ENCODE measurements at regions not wholly inside any gene's neighbourhood (a gene's known extent, or its start where the extent isn't known, plus 50 kb on each side); places are given as distances from the start of the nearest gene placed in this dataset.

DNA sequence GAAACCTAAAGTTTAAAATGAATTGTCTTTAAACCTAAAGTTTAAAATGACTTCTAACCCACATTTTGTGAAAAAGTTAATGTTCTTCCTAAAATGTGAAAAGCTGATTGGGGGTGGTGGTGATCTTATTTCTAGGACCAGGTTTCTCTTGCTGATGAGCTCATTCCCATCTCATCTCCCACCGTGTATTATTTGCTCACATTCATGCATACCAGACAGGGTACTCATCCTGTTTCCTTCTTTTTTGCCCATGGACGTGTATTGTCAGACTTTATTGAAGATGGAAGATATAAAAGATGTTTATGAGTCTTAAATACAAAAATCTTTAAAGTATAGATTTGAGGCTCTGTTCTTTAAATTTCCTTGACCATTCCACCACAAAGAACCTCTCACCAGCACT, 70.1 kb upstream of the MPHOSPH6 start:
- H4K91ac ChIP-seq (replicated peaks; ENCODE audit: insufficient read length, low read length) = no peak overlapping the region
- no peak for DNase-seq (ENCODE audit: low read depth in 1 of 2, low spot score in 2 of 2)
- H3K27ac ChIP-seq (ENCODE audit: low read depth, low read length) = no peak overlapping the region
- CTCF ChIA-PET (ENCODE audit: partially characterized antibody) = interaction anchor here (0.8 to 1.8 kb wide), 3 partner anchors 9 to 190 kb away, joined by 4 to 7 read pairs (median 7); no protein-coding TSS in a partner anchor
- no peaks in the 10 kb centered on the region for H4K20me1 ChIP-seq (replicated peaks in 1 of 2; ENCODE audit: control insufficient read depth in 1 of 2, insufficient read depth in 2 of 2, low read length in 2 of 2)
- H3K4me1 ChIP-seq (replicated peaks in 1 of 4; ENCODE audit: control insufficient read depth in 3 of 4, insufficient read depth in 4 of 4, low read length in 3 of 4) = peaks cover 0 to 2% (median 0%) of the 10 kb centered on the region in 4 experiments; a peak in 1 of 7 replicates
- H3K4me3 ChIP-seq (ENCODE audit: extremely low read depth in 1 of 4, insufficient read depth in 2 of 4, low read depth in 3 of 4, low read length in 4 of 4) = no peak overlapping the region
- no peak overlapping the region for H3K23ac ChIP-seq (ENCODE audit: insufficient read length)
- H3K56ac ChIP-seq (replicated peaks; ENCODE audit: insufficient read length, low read depth, low read length) = no peak overlapping the region
- H3K18ac ChIP-seq (ENCODE audit: extremely low read depth, low read length) = no peak overlapping the region
- no peak overlapping the region for H2BK20ac ChIP-seq (ENCODE audit: low read length)
- H3K4ac ChIP-seq (replicated peaks; ENCODE audit: insufficient read length, low read depth, low read length) = no peak overlapping the region
- H3K79me2 ChIP-seq (ENCODE audit: control insufficient read depth in 1 of 2, insufficient read depth in 2 of 2, low read length in 2 of 2) = no peaks in the 10 kb centered on the region
- no peak overlapping the region for H2BK120ac ChIP-seq (replicated peaks; ENCODE audit: low read depth, low read length)
- H4K8ac ChIP-seq (ENCODE audit: extremely low read depth, insufficient read depth, low read length) = no peak overlapping the region
- no peaks in the 10 kb centered on the region for H3K36me3 ChIP-seq (ENCODE audit: control insufficient read depth in 2 of 4, insufficient read depth in 4 of 4, low read length in 3 of 4)
- no peak overlapping the region for H3K4me2 ChIP-seq (ENCODE audit: insufficient read depth in 1 of 2, low read depth in 2 of 2, low read length in 2 of 2)
- H2AFZ ChIP-seq (ENCODE audit: low read length) = no peak overlapping the region
- no peaks in the 10 kb centered on the region for H3K23me2 ChIP-seq (ENCODE audit: low read depth, low read length)
- no peak overlapping the region for H2BK12ac ChIP-seq (ENCODE audit: low read depth, low read length)
- no peak overlapping the region for H3K14ac ChIP-seq (ENCODE audit: insufficient read length)
- no peak overlapping the region for H3K9ac ChIP-seq (replicated peaks in 1 of 4; ENCODE audit: extremely low read depth in 1 of 4, low read depth in 3 of 4, low read length in 3 of 4)
- POLR2A ChIA-PET (ENCODE audit: partially characterized antibody) = no interaction called here
- no peak overlapping the region for H2BK15ac ChIP-seq (ENCODE audit: low read length)
- no peaks in the 10 kb centered on the region for H3K9me3 ChIP-seq (ENCODE audit: insufficient read depth in 2 of 2, low read depth in 1 of 2, low read length in 1 of 2)
- H2BK5ac ChIP-seq (ENCODE audit: low read depth, low read length) = no peak overlapping the region
- WGBS, 2 experiments (ENCODE audit: extremely low coverage in 1 of 2, insufficient coverage in 1 of 2, insufficient read length in 1 of 2, insufficient replicate concordance in 2 of 2, low coverage in 1 of 2, low lambda C conversion rate in 2 of 2, missing lambda C conversion rate in 1 of 2) = 86% methylated on average over 2 of the region's 2 CpGs; no CpG with 5 or more reads in 1 of the 2 experiments
- no peaks in the 10 kb centered on the region for H3K79me1 ChIP-seq (ENCODE audit: low read depth, low read length)
- no peaks in the 10 kb centered on the region for H3K27me3 ChIP-seq (replicated peaks in 1 of 4; ENCODE audit: control insufficient read depth in 3 of 4, extremely low read depth in 1 of 4, insufficient read depth in 3 of 4, low read length in 3 of 4)
- no peak overlapping the region for H2AK5ac ChIP-seq (ENCODE audit: low read depth, low read length)
- no peak overlapping the region for H4K5ac ChIP-seq (ENCODE audit: insufficient read length, low read depth, low read length)
- no peak for FAIRE-seq
- TF ChIP-seq PHF8 (conservative IDR thresholded peaks at IDR 0.05; ENCODE audit: low read depth, low read length) = no peak
- TF ChIP-seq SIRT6 (IDR thresholded peaks at IDR 0.05; ENCODE audit: low read length) = no peak

All from H1 (cell line).